Inferior parietal cortex (tissue), 1 donor: ENCODE measurements at regions not wholly inside any gene's neighbourhood (a gene's known extent, or its start where the extent isn't known, plus 50 kb on each side); places are given as distances from the start of the nearest gene placed in this dataset.

Source experiments
- DNase-seq: peaks from one replicate; pipeline ENCODE4 v3.0.0-alpha.2; 2016; ENCODE audit errors: extremely low spot score

GRCh38 chr9:107431461-107431860 is 58.1 kb downstream of the KLF4 start:
- DNase-seq, result no peak

GRCh38 chr9:107430071-107430470 is 59.5 kb downstream of the KLF4 start:
- no peak for DNase-seq

GRCh38 chr9:107426126-107426525 is 63.4 kb downstream of the KLF4 start:
- DNase-seq, result no peak

GRCh38 chr9:107425101-107426025 is 64.2 kb downstream of the KLF4 start:
- peak; percentile 43 for DNase-seq

- no peak for DNase-seq
Measured at GRCh38 chr9:107423540-107423939, 66.0 kb downstream of the KLF4 start.

GRCh38 chr9:107422189-107423185 is 67.1 kb downstream of the KLF4 start:
- peak; percentile 46 for DNase-seq

- no peak for DNase-seq
Measured at GRCh38 chr9:107410420-107410819, 79.1 kb downstream of the KLF4 start.

GRCh38 chr9:107409581-107410389 is 79.8 kb downstream of the KLF4 start:
- no peak for DNase-seq

GRCh38 chr9:107407675-107408074 is 81.9 kb downstream of the KLF4 start:
- DNase-seq, result no peak

GRCh38 chr9:107405511-107405910 is 84.1 kb downstream of the KLF4 start:
- no peak for DNase-seq

- DNase-seq, result no peak
Measured at GRCh38 chr9:107404736-107405135, 84.8 kb downstream of the KLF4 start.

GRCh38 chr9:107404161-107404560 is 85.4 kb downstream of the KLF4 start:
- no peak for DNase-seq

GRCh38 chr9:107397076-107398044 is 92.2 kb downstream of the KLF4 start:
- DNase-seq, result peak; percentile 15

GRCh38 chr9:107394264-107394663 is 95.3 kb downstream of the KLF4 start:
- DNase-seq, result no peak

- no peak for DNase-seq
Measured at GRCh38 chr9:107390778-107391177, 98.8 kb downstream of the KLF4 start.

GRCh38 chr9:107390279-107390678 is 99.3 kb downstream of the KLF4 start:
- DNase-seq, result no peak

GRCh38 chr9:107389617-107390071 is 99.9 kb downstream of the KLF4 start:
- no peak for DNase-seq

- no peak for DNase-seq
Measured at GRCh38 chr9:107388890-107389289, 100.7 kb downstream of the KLF4 start.

GRCh38 chr9:107387409-107387808 is 102.2 kb downstream of the KLF4 start:
- DNase-seq, result no peak

- no peak for DNase-seq
Measured at GRCh38 chr9:107386396-107386795, 103.2 kb downstream of the KLF4 start.
